ENCODE measurements at regions not wholly inside any gene's neighbourhood (a gene's known extent, or its start where the extent isn't known, plus 50 kb on each side); places are given as distances from the start of the nearest gene placed in this dataset.

- no peak for DNase-seq
- no peak overlapping the region for H2AFZ ChIP-seq (ENCODE audit: low read length)
- H3K27ac ChIP-seq (ENCODE audit: low read length): no peak overlapping the region
- no peaks in the 10 kb centered on the region for H3K36me3 ChIP-seq (ENCODE audit: insufficient read depth, low read length)
- no peak overlapping the region for H3K9ac ChIP-seq (ENCODE audit: low read length)
- H3K27me3 ChIP-seq (ENCODE audit: low read length): 0 out of 2 replicates have a peak, but pooled peaks cover 2% of the 10 kb centered on the region
- no peak overlapping the region for H3K4me2 ChIP-seq (ENCODE audit: low read depth, low read length, poor library complexity, severe bottlenecking)
- H3K4me1 ChIP-seq (ENCODE audit: low read length): no peaks in the 10 kb centered on the region
- H3K79me2 ChIP-seq (ENCODE audit: low read length): no peaks in the 10 kb centered on the region
- H3K4me3 ChIP-seq (ENCODE audit: low read length): no peak overlapping the region
- H3K9me2 ChIP-seq (replicated peaks; ENCODE audit: insufficient read depth, low read length): no peaks in the 10 kb centered on the region
- no peaks in the 10 kb centered on the region for H4K20me1 ChIP-seq (ENCODE audit: insufficient read depth, low read depth, low read length)
- no peaks in the 10 kb centered on the region for H3K9me3 ChIP-seq (ENCODE audit: low read length)
Observed at GRCh38 chr1:194184974-194185373, 998.6 kb upstream of the B3GALT2 start.

- Histone ChIP-seq H3K9me2 (replicated peaks; ENCODE audit: insufficient read depth, low read length) (no peaks in the 10 kb centered on the region), H3K27ac (ENCODE audit: low read length) (no peak overlapping the region), H2AFZ (ENCODE audit: low read length) (no peak overlapping the region), H3K4me3 (ENCODE audit: low read length) (no peak overlapping the region), H3K4me1 (ENCODE audit: low read length) (no peaks in the 10 kb centered on the region), H4K20me1 (ENCODE audit: insufficient read depth, low read depth, low read length) (no peaks in the 10 kb centered on the region), H3K27me3 (ENCODE audit: low read length) (0 out of 2 replicates have a peak, but pooled peaks cover 2% of the 10 kb centered on the region), H3K9me3 (ENCODE audit: low read length) (no peaks in the 10 kb centered on the region), H3K79me2 (ENCODE audit: low read length) (no peaks in the 10 kb centered on the region), H3K4me2 (ENCODE audit: low read depth, low read length, poor library complexity, severe bottlenecking) (no peak overlapping the region), H3K36me3 (ENCODE audit: insufficient read depth, low read length) (no peaks in the 10 kb centered on the region), H3K9ac (ENCODE audit: low read length) (no peak overlapping the region)
- DNase-seq: no peak
Observed at GRCh38 chr1:194184425-194184824, 998.0 kb upstream of the B3GALT2 start.

- no peaks in the 10 kb centered on the region for H3K36me3 ChIP-seq (ENCODE audit: insufficient read depth, low read length)
- no peaks in the 10 kb centered on the region for H3K9me2 ChIP-seq (replicated peaks; ENCODE audit: insufficient read depth, low read length)
- no peak overlapping the region for H2AFZ ChIP-seq (ENCODE audit: low read length)
- no peak overlapping the region for H3K4me2 ChIP-seq (ENCODE audit: low read depth, low read length, poor library complexity, severe bottlenecking)
- H3K4me3 ChIP-seq (ENCODE audit: low read length): no peak overlapping the region
- H3K79me2 ChIP-seq (ENCODE audit: low read length): no peaks in the 10 kb centered on the region
- DNase-seq: no peak
- no peak overlapping the region for H3K27ac ChIP-seq (ENCODE audit: low read length)
- H3K4me1 ChIP-seq (ENCODE audit: low read length): no peaks in the 10 kb centered on the region
- H3K9me3 ChIP-seq (ENCODE audit: low read length): no peaks in the 10 kb centered on the region
- 0 out of 2 replicates have a peak, but pooled peaks cover 2% of the 10 kb centered on the region for H3K27me3 ChIP-seq (ENCODE audit: low read length)
- H4K20me1 ChIP-seq (ENCODE audit: insufficient read depth, low read depth, low read length): no peaks in the 10 kb centered on the region
- H3K9ac ChIP-seq (ENCODE audit: low read length): no peak overlapping the region
Observed at GRCh38 chr1:194181845-194182244, 995.4 kb upstream of the B3GALT2 start.

GRCh38 chr1:194176212-194176611 lies 989.8 kb upstream of the B3GALT2 start:
- no peaks in the 10 kb centered on the region for H3K79me2 ChIP-seq (ENCODE audit: low read length)
- no peak overlapping the region for H2AFZ ChIP-seq (ENCODE audit: low read length)
- H4K20me1 ChIP-seq (ENCODE audit: insufficient read depth, low read depth, low read length): no peaks in the 10 kb centered on the region
- DNase-seq: no peak
- H3K4me3 ChIP-seq (ENCODE audit: low read length): no peak overlapping the region
- no peaks in the 10 kb centered on the region for H3K9me2 ChIP-seq (replicated peaks; ENCODE audit: insufficient read depth, low read length)
- no peaks in the 10 kb centered on the region for H3K27me3 ChIP-seq (ENCODE audit: low read length)
- H3K9ac ChIP-seq (ENCODE audit: low read length): no peak overlapping the region
- H3K27ac ChIP-seq (ENCODE audit: low read length): no peak overlapping the region
- no peaks in the 10 kb centered on the region for H3K36me3 ChIP-seq (ENCODE audit: insufficient read depth, low read length)
- no peaks in the 10 kb centered on the region for H3K9me3 ChIP-seq (ENCODE audit: low read length)
- no peak overlapping the region for H3K4me2 ChIP-seq (ENCODE audit: low read depth, low read length, poor library complexity, severe bottlenecking)
- H3K4me1 ChIP-seq (ENCODE audit: low read length): no peaks in the 10 kb centered on the region

- no peaks in the 10 kb centered on the region for H3K9me2 ChIP-seq (replicated peaks; ENCODE audit: insufficient read depth, low read length)
- H2AFZ ChIP-seq (ENCODE audit: low read length): no peak overlapping the region
- no peaks in the 10 kb centered on the region for H4K20me1 ChIP-seq (ENCODE audit: insufficient read depth, low read depth, low read length)
- no peaks in the 10 kb centered on the region for H3K79me2 ChIP-seq (ENCODE audit: low read length)
- H3K9me3 ChIP-seq (ENCODE audit: low read length): no peaks in the 10 kb centered on the region
- H3K36me3 ChIP-seq (ENCODE audit: insufficient read depth, low read length): no peaks in the 10 kb centered on the region
- no peak overlapping the region for H3K4me2 ChIP-seq (ENCODE audit: low read depth, low read length, poor library complexity, severe bottlenecking)
- H3K9ac ChIP-seq (ENCODE audit: low read length): no peak overlapping the region
- no peak overlapping the region for H3K4me3 ChIP-seq (ENCODE audit: low read length)
- no peaks in the 10 kb centered on the region for H3K27me3 ChIP-seq (ENCODE audit: low read length)
- H3K4me1 ChIP-seq (ENCODE audit: low read length): no peaks in the 10 kb centered on the region
- no peak overlapping the region for H3K27ac ChIP-seq (ENCODE audit: low read length)
- no peak for DNase-seq
Observed at GRCh38 chr1:194175251-194175650, 988.8 kb upstream of the B3GALT2 start.

- Histone ChIP-seq H2AFZ (ENCODE audit: low read length) (no peak overlapping the region), H3K9ac (ENCODE audit: low read length) (no peak overlapping the region), H3K4me1 (ENCODE audit: low read length) (no peaks in the 10 kb centered on the region), H3K36me3 (ENCODE audit: insufficient read depth, low read length) (no peaks in the 10 kb centered on the region), H4K20me1 (ENCODE audit: insufficient read depth, low read depth, low read length) (no peaks in the 10 kb centered on the region), H3K79me2 (ENCODE audit: low read length) (no peaks in the 10 kb centered on the region), H3K4me3 (ENCODE audit: low read length) (no peak overlapping the region), H3K4me2 (ENCODE audit: low read depth, low read length, poor library complexity, severe bottlenecking) (no peak overlapping the region), H3K9me3 (ENCODE audit: low read length) (no peaks in the 10 kb centered on the region), H3K27ac (ENCODE audit: low read length) (no peak overlapping the region), H3K9me2 (replicated peaks; ENCODE audit: insufficient read depth, low read length) (no peaks in the 10 kb centered on the region), H3K27me3 (ENCODE audit: low read length) (no peaks in the 10 kb centered on the region)
- no peak for DNase-seq
Observed at GRCh38 chr1:194174528-194174927, 988.1 kb upstream of the B3GALT2 start.

- Histone ChIP-seq H3K9me2 (replicated peaks; ENCODE audit: insufficient read depth, low read length) (no peaks in the 10 kb centered on the region), H4K20me1 (ENCODE audit: insufficient read depth, low read depth, low read length) (no peaks in the 10 kb centered on the region), H3K4me3 (ENCODE audit: low read length) (no peak overlapping the region), H3K4me2 (ENCODE audit: low read depth, low read length, poor library complexity, severe bottlenecking) (no peak overlapping the region), H2AFZ (ENCODE audit: low read length) (no peak overlapping the region), H3K9me3 (ENCODE audit: low read length) (no peaks in the 10 kb centered on the region), H3K27me3 (ENCODE audit: low read length) (no peaks in the 10 kb centered on the region), H3K27ac (ENCODE audit: low read length) (no peak overlapping the region), H3K9ac (ENCODE audit: low read length) (no peak overlapping the region), H3K79me2 (ENCODE audit: low read length) (no peaks in the 10 kb centered on the region), H3K4me1 (ENCODE audit: low read length) (no peaks in the 10 kb centered on the region), H3K36me3 (ENCODE audit: insufficient read depth, low read length) (no peaks in the 10 kb centered on the region)
- no peak for DNase-seq
Observed at GRCh38 chr1:194171596-194171995, 985.2 kb upstream of the B3GALT2 start.

- DNase-seq: no peak
- no peaks in the 10 kb centered on the region for H3K9me2 ChIP-seq (replicated peaks; ENCODE audit: insufficient read depth, low read length)
- H4K20me1 ChIP-seq (ENCODE audit: insufficient read depth, low read depth, low read length): no peaks in the 10 kb centered on the region
- no peak overlapping the region for H3K27ac ChIP-seq (ENCODE audit: low read length)
- H3K27me3 ChIP-seq (ENCODE audit: low read length): no peaks in the 10 kb centered on the region
- H3K9ac ChIP-seq (ENCODE audit: low read length): no peak overlapping the region
- no peak overlapping the region for H3K4me3 ChIP-seq (ENCODE audit: low read length)
- no peaks in the 10 kb centered on the region for H3K79me2 ChIP-seq (ENCODE audit: low read length)
- H3K36me3 ChIP-seq (ENCODE audit: insufficient read depth, low read length): no peaks in the 10 kb centered on the region
- no peaks in the 10 kb centered on the region for H3K9me3 ChIP-seq (ENCODE audit: low read length)
- H3K4me1 ChIP-seq (ENCODE audit: low read length): no peaks in the 10 kb centered on the region
- H3K4me2 ChIP-seq (ENCODE audit: low read depth, low read length, poor library complexity, severe bottlenecking): no peak overlapping the region
- no peak overlapping the region for H2AFZ ChIP-seq (ENCODE audit: low read length)
Observed at GRCh38 chr1:194167956-194168640, 981.7 kb upstream of the B3GALT2 start.

All from Karpas-422 (cell line).